T-helper 9 cell (primary cell): ENCODE measurements at regions not wholly inside any gene's neighbourhood (a gene's known extent, or its start where the extent isn't known, plus 50 kb on each side); places are given as distances from the start of the nearest gene placed in this dataset.
"Not testable (repeated sequence)": the region's sequence is repeated elsewhere in the genome, so short reads cannot be mapped to it uniquely, and the experiment has no call there.

Experiments
- DNase-seq: peaks from one replicate; pipeline ENCODE4 v3.0.0-alpha.2; 2020

GRCh38 chr2:133624551-133624950 lies 56.3 kb upstream of the NCKAP5 start:
- DNase-seq = no peak

- no peak for DNase-seq
Observed at GRCh38 chr2:133627741-133628140, 59.5 kb upstream of the NCKAP5 start.

GRCh38 chr2:133633309-133633708 lies 65.0 kb upstream of the NCKAP5 start:
- DNase-seq = no peak

GRCh38 chr2:133633881-133634409 lies 65.7 kb upstream of the NCKAP5 start:
- no peak for DNase-seq

- DNase-seq = no peak
Observed at GRCh38 chr2:133635131-133635530, 66.9 kb upstream of the NCKAP5 start.

- no peak for DNase-seq
Observed at GRCh38 chr2:133636287-133636686, 68.0 kb upstream of the NCKAP5 start.

- no peak for DNase-seq
Observed at GRCh38 chr2:133640103-133640502, 71.8 kb upstream of the NCKAP5 start.

GRCh38 chr2:133641497-133641896 lies 73.2 kb upstream of the NCKAP5 start:
- no peak for DNase-seq

- no peak for DNase-seq
Observed at GRCh38 chr2:133641942-133642725, 73.9 kb upstream of the NCKAP5 start.

GRCh38 chr2:133642791-133643191 lies 74.5 kb upstream of the NCKAP5 start:
- no peak for DNase-seq

- DNase-seq = no peak
Observed at GRCh38 chr2:133643863-133644262, 75.6 kb upstream of the NCKAP5 start.

- no peak for DNase-seq
Observed at GRCh38 chr2:133644846-133645245, 76.6 kb upstream of the NCKAP5 start.

GRCh38 chr2:133647386-133647785 lies 79.1 kb upstream of the NCKAP5 start:
- DNase-seq = not testable (repeated sequence)

- DNase-seq = no peak
Observed at GRCh38 chr2:133651861-133652260, 83.6 kb upstream of the NCKAP5 start.

- no peak for DNase-seq
Observed at GRCh38 chr2:133652398-133652797, 84.1 kb upstream of the NCKAP5 start.

- DNase-seq = no peak
Observed at GRCh38 chr2:133653056-133653455, 84.8 kb upstream of the NCKAP5 start.

- no peak for DNase-seq
Observed at GRCh38 chr2:133654949-133655348, 86.7 kb upstream of the NCKAP5 start.

- no peak for DNase-seq
Observed at GRCh38 chr2:133655610-133656009, 87.3 kb upstream of the NCKAP5 start.

- DNase-seq = no peak
Observed at GRCh38 chr2:133657591-133657990, 89.3 kb upstream of the NCKAP5 start.

- DNase-seq = no peak
Observed at GRCh38 chr2:133658020-133658903, 90.0 kb upstream of the NCKAP5 start.

GRCh38 chr2:133660510-133660909 lies 92.2 kb upstream of the NCKAP5 start:
- DNase-seq = no peak

GRCh38 chr2:133661392-133661791 lies 93.1 kb upstream of the NCKAP5 start:
- DNase-seq = no peak

- no peak for DNase-seq
Observed at GRCh38 chr2:133666621-133667020, 98.4 kb upstream of the NCKAP5 start.

GRCh38 chr2:133667085-133667484 lies 98.8 kb upstream of the NCKAP5 start:
- no peak for DNase-seq
